SIG-M5 treated with dmso at 0.1 percent for 504 hours (cell line): ENCODE measurements at regions not wholly inside any gene's neighbourhood (a gene's known extent, or its start where the extent isn't known, plus 50 kb on each side); places are given as distances from the start of the nearest gene placed in this dataset.

ENCODE experiments used
- DNase-seq: peaks from one replicate; lab custom pipeline; 2025; ENCODE audit not compliant: unreplicated experiment; lab: John Stamatoyannopoulos, UW

GRCh38 chr2:11013196-11013595 is 101.5 kb downstream of the KCNF1 start:
- no peak for DNase-seq

DNA sequence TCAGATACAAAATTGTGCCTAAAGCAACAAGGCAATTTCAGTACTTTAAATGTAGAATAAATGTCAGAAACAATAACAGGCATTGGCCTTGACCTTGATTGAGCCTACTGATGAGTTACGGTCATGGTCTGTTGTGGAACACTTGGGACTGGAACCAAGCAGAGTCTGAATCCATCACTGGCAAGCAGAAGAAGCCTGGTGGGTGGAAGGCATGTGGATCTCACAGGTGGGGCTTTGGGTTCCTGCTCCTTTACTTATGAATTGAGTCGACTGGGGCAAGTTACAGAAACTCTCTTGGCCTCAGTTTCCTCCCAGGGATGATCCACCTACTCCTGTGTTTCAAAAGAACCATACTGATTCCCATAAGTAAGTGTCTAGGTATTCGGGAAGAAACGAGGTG is 102.3 kb downstream of the KCNF1 start:
- no peak for DNase-seq

DNA sequence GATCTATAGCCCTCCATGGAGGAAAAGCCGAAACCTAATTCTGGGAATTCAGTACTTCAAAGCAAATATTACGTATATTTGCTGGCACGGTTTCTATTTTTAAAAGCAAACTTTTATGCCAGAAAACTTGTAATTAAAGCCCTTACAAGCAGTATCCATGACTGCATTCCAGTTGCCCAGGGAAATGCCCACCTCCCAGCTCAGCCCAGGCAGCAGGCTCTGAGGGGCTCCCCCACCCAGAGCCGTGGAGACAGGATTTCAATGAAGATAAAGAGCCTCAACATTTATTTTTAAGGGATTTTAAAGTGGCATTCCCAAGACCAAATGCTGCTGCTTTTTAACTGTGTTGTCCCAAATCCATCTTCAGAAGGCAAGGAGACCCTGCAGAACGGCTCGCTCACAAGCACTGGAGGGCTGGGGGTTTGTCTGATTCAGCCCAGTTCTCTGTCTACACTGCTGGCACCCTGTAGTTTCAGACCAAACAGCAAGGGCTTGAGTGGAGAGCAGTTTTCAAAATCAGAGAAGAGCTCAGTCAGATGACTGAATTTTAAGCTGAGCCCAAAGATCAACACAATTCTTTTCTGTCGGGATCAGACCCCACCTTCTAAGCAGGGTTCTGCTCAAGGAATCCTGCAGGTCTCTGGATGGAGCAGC is 105.1 kb downstream of the KCNF1 start:
- no peak for DNase-seq

- DNase-seq: peak; percentile 38
These were observed 106.2 kb downstream of the KCNF1 start for GRCh38 chr2:11017921-11018320.

DNA sequence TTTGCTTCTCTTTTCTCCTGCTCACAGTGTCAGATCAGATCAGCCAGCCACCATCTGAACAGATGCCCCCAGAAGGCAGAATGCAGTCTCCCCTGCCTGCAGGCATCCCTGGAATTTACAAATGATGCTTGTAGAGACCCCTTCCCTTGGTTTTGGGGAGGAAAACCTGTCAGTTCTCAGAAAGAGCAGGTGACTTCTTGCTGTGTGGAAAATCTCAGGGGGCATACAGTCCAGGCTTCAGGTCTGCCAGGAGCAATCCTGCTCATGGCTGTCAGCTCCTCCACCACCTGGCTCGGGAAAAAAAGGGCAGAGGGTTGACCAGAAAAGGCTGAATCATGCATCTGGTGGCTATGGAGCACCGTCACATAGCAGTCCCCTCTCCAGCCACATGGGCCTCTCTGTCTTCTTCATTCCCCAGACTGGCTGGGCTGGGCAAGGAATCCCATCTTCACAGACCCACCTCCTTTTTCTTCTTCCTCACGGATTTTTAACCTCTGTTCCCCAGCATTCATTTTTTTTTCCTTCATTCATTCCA is 107.0 kb downstream of the KCNF1 start:
- no peak for DNase-seq

- DNase-seq: no peak
These were observed 107.9 kb downstream of the KCNF1 start for GRCh38 chr2:11019614-11020013.

DNA sequence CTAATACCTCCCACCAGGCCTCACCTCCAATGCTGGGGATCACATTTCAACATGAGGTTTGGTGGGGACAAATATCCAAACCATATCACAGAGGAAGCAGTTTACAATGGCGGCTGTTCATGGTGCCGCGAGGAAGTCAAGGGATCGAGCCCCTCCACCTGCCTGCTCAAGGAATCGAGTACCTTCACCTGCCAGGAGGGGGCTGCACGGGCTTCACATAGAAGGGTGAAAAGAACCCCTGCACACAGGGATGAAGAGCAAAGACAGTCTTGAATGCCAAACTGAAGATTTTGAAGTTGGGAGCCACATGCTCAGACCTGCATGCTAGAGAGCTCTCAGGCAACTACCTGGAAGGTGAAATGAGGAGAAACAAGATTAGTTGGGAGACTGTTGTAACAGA is 110.3 kb downstream of the KCNF1 start:
- DNase-seq: no peak

- DNase-seq: no peak
These were observed 111.0 kb downstream of the KCNF1 start for GRCh38 chr2:11022591-11023273.

- DNase-seq: no peak
These were observed 111.9 kb downstream of the KCNF1 start for GRCh38 chr2:11023326-11024258.

DNA sequence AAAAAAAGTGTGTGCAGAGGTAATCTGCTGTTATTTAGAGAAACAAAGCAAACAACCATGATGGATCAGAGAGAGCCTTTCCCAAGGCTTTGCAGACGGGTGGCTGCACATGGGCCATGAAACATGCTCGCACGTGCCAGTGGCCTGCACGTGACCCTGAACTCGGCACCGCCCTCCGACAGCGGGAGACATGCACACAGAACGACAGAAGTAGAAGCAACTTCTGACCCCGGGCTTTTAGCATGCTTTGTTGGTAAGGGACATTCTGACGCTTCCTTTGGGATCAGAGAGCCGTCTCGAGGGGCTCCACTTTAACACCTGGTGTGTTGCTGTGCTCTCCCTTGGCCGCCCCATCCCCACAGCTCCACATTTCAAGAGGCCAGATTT is 112.5 kb downstream of the KCNF1 start:
- no peak for DNase-seq

- no peak for DNase-seq
These were observed 113.0 kb downstream of the KCNF1 start for GRCh38 chr2:11024687-11025086.

DNA sequence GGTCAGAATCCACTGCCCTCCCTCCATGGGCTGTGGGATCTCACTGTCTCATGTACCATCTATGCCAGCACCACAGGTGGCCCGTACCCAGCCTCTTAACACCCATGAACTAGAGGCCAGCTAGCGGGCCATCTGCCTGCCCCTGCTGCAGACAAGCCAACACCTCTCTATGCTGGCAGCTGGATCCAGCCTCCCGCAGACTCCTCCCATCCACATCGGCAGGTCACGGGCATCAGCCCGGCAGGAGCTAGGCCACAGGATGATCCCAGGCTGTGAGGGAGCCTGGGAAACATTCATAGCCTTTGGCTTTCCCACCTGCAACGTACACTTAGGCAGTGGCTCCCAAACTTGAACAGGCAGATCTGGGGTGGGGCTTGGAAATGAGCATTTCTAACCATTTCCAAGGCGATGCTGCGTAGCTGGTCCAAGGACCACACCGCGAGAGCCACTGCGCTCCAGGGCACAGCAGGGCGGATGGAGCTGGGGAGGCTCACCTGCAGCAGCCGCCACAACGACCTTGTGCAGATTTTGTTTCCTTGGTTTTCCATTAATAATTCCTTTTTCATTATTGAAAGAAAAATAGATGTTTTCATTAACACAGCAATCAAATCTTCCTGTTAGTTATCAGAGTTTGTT is 114.7 kb downstream of the KCNF1 start:
- DNase-seq: no peak

- DNase-seq: no peak
These were observed 115.5 kb downstream of the KCNF1 start for GRCh38 chr2:11027195-11027594.

DNA sequence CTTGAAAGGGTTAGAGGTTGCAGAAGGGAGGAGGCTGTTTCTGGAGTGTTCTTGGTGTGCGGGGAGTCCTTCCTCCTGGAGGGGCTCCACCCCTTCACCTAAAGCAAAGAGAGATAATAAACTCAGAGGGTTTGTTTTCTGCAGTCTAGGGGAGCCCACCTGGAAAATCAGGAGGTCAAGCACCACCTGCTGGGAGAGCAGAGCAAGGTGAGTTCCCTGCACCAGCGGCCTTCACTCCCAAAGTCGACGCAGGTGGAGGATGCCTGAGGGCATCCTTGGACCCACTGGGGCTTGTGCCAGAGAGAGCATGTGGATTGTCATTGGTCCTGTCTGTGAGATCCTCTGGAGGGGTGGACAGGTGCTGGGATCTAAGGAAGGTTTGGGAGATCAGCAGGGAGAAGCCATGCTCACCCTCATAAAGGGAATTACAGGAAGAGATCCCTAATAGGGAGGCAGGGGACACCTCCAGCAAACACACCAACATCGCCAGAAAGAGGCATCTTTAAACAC is 116.7 kb downstream of the KCNF1 start:
- DNase-seq: no peak

GRCh38 chr2:11029136-11029535 is 117.4 kb downstream of the KCNF1 start:
- DNase-seq: no peak

- no peak for DNase-seq
These were observed 118.3 kb downstream of the KCNF1 start for GRCh38 chr2:11030036-11030435.

GRCh38 chr2:11030909-11031308 is 119.2 kb downstream of the KCNF1 start:
- DNase-seq: no peak

DNA sequence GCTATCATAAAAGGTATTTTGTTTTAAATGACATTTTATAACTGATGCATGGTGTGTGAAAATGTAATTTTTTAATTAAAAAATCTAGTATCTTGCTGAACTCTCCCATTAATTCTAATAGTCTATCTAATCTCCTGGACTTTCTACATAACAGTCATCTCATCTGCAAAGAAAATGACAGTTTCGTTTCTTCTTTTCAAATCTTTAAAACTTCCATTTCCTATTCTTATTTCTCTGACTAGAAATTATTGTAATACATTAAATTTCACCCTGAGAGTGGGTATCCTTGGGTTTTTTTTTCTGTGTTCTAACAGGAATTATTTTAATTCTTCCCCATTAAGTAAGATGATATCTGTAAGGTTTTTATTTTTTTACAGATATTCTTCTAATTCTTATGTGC is 120.1 kb downstream of the KCNF1 start:
- no peak for DNase-seq

DNA sequence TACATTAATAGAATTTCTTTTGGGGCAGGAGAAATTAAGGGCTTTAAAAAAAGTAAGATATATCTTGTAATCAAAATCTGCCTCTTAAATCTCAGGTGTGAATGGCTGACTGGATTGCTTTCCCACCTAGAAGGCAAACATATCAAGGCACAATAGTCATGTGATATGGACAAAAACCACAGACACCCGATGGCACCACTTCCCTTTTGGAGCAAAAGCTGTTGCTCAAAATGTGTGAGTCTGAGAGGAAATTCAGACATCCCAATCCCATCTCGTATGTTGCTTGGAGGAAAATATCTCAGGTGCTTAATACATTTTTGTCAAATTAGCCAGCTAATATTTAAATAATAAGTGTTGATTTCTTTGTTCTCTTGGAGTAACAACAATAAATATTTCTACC is 120.7 kb downstream of the KCNF1 start:
- no peak for DNase-seq

DNA sequence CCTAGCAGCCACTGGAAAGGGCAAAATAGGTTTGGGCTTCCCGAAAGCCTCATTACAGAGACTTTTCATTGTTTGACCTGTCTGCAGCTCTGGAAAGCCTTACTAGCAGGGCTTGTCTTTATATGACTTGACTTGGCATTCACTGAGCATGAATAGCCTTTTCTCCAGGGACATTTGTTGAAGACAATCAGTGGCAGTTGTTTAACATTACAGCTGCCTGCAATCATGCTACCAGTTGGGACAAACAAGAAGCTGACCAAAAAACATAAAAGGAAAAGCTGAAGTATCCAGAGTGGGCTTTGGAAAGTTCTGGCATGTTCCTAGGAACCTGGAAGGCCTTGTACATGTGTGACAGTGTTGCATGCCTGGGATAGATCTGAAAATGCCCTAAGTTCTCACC is 121.4 kb downstream of the KCNF1 start:
- DNase-seq: no peak

DNA sequence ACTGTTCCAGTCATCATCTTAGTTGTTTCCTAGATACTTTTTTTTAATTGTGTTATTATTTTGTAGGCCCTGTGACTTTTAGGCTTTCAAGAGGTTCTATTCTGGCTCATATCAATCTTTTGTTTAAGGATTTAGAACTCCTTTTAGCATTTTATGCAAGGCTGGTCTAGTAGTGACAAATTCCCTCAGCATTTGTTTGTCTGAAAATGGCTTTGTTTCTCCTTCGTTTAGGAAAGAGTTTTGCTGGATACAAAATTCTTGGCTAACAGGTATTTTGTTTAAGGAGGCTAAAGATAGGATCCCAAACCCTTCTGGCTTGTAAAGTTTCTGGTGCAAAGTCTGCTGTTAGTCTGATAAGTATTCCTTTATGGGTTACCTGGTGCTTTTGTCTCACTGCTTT is 116.6 kb upstream of the SLC66A3 start:
- DNase-seq: no peak
